H1 (cell line): ENCODE measurements at regions not wholly inside any gene's neighbourhood (a gene's known extent, or its start where the extent isn't known, plus 50 kb on each side); places are given as distances from the start of the nearest gene placed in this dataset.

Experiments used
- CTBP2 ChIP-seq: IDR thresholded peaks from 2 replicates; pipeline ENCODE4 v1.7.0; 2011; ENCODE audit warnings: borderline replicate concordance, mild to moderate bottlenecking, moderate library complexity, mixed read lengths, low read length; ENCODE audit not compliant: insufficient read depth, insufficient read length
- EGR1 ChIP-seq: IDR thresholded peaks from 2 replicates; pipeline ENCODE4 v1.6.1; 2011; ENCODE audit warnings: low read depth, low read length, borderline replicate concordance
- EP300 ChIP-seq, 2 experiments: IDR thresholded peaks; 1 replicate in 1 of 2; 2 replicates in 1 of 2; pipeline ENCODE4 v1.6.1; 2011 to 2012; ENCODE audit warnings: low read depth in 2 of 2, low read length in 2 of 2, mild to moderate bottlenecking in 2 of 2, borderline replicate concordance in 1 of 2, inconsistent platforms in 1 of 2, moderate library complexity in 1 of 2
- FOSL1 ChIP-seq: IDR thresholded peaks from 2 replicates; pipeline ENCODE4 v1.6.1; 2011; ENCODE audit warnings: mild to moderate bottlenecking, low read depth, low read length, moderate library complexity; ENCODE audit not compliant: insufficient read depth
- GABPA ChIP-seq: IDR thresholded peaks from 2 replicates; pipeline ENCODE4 v1.6.1; 2011; ENCODE audit warnings: mild to moderate bottlenecking, low read length, moderate library complexity, borderline replicate concordance; ENCODE audit not compliant: insufficient read depth
- RAD21 ChIP-seq, 2 experiments: IDR thresholded peaks in 1 of 2; conservative IDR thresholded peaks in 1 of 2; 2 replicates each; pipeline ENCODE4 v1.6.1; 2011; ENCODE audit warnings: low read depth in 2 of 2, low read length in 2 of 2, improper control_type of control experiment in 1 of 2, inconsistent platforms in 1 of 2, mild to moderate bottlenecking in 1 of 2, moderate library complexity in 1 of 2
- TF ChIP-seq, protein P1 (sequence below): IDR thresholded peaks from 2 replicates; pipeline ENCODE4 v1.6.1; 2011; ENCODE audit warnings: low read length, improper control_type of control experiment

- TF ChIP-seq, protein P1, sequence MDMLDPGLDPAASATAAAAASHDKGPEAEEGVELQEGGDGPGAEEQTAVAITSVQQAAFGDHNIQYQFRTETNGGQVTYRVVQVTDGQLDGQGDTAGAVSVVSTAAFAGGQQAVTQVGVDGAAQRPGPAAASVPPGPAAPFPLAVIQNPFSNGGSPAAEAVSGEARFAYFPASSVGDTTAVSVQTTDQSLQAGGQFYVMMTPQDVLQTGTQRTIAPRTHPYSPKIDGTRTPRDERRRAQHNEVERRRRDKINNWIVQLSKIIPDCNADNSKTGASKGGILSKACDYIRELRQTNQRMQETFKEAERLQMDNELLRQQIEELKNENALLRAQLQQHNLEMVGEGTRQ = no peak
- TF ChIP-seq EP300 (IDR thresholded peaks at IDR 0.05; ENCODE audit: borderline replicate concordance in 1 of 2, low read depth in 2 of 2, low read length in 2 of 2) = no peak
- TF ChIP-seq GABPA = no peak
- TF ChIP-seq EGR1 = no peak
- TF ChIP-seq FOSL1 = no peak
- TF ChIP-seq RAD21 (IDR thresholded peaks at IDR 0.05 in 1 of 2, conservative IDR thresholded peaks at IDR 0.05 in 1 of 2; ENCODE audit: low read depth in 2 of 2, low read length in 2 of 2) = no peak
- no peak for TF ChIP-seq CTBP2
Observed at GRCh38 chr1:105072446-105072845, 1322.7 kb downstream of the AMY1C start (continued).
